HG03442 (cell line): ENCODE measurements at regions not wholly inside any gene's neighbourhood (a gene's known extent, or its start where the extent isn't known, plus 50 kb on each side); places are given as distances from the start of the nearest gene placed in this dataset.
"Not testable (repeated sequence)": the region's sequence is repeated elsewhere in the genome, so short reads cannot be mapped to it uniquely, and the experiment has no call there.

Experiments used
- ATAC-seq: cut with Tn5 transposase; IDR thresholded peaks from one replicate; pipeline ENCODE4 v1.9.1; 2021; ENCODE audit warnings: mild to moderate bottlenecking, moderate library complexity; ENCODE audit not compliant: unreplicated experiment

GRCh38 chr5:158273035-158273434 lies 414.1 kb upstream of the CLINT1 start:
- ATAC-seq: no peak

DNA sequence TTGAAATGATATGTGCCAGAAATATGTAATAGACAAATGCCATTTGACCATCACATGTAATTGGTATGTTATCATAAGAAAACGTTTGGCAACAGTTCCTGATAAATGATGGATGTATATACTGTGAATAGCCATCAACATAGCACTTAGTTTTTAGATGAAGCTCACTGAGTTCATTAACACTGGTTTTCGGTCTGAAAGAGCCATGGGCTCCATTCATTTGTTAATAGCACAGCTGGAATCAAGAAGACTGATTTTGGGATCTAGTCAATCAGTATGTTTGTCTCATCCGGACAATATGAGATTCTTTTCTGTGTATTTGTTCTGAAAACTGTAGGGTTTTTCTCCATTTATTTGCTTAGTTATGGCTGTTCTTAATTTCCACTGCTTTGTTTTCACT lies 413.5 kb upstream of the CLINT1 start:
- ATAC-seq: no peak

DNA sequence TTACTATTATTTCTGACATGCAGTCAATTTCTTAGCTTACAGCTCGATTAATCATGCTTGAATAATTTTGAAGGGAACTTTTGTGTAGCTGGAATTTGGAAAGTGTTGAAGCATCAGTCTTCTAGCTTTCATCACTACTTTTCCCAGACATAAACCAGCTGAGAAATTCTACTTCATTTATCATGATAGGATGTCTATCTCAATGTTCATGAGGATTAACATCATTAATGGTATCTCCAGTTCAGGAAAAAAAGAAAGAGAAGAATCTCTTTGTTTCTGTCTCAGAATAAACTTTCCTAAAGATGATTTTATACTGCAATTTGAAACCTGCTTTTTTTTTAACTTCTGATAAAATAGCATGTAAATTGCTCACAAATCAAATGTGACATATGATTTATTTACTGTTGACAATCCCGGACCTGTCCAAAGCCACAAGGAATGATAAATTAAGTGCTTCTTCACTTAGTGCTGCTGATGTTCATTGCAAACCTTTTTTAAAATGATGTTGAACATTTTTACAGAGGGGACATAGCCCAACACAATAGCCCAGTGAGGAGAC lies 412.1 kb upstream of the CLINT1 start:
- ATAC-seq: no peak

GRCh38 chr5:158268286-158268685 lies 409.3 kb upstream of the CLINT1 start:
- ATAC-seq: no peak

- no peak for ATAC-seq
These were observed 408.3 kb upstream of the CLINT1 start for GRCh38 chr5:158267228-158267627.

- ATAC-seq: no peak
These were observed 407.2 kb upstream of the CLINT1 start for GRCh38 chr5:158265931-158266700.

DNA sequence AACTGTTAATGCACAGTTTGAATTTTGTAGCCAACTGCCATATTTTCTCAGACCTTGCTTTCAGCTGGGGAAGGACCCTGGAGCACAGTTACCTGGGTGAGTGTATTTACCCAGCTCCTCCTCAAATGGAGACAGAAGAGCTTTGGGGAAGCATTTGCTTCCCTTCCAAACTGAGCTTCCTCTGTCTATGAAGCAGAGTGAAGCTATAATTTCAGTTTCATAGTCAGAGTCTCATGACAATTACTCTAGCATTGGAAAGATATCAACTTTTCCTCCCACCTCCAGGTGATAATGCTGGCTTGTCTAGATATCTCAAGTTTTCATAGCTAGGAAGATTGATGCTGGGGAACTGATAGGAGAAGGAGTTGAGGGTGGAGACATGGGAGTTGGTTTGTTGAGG lies 406.4 kb upstream of the CLINT1 start:
- ATAC-seq: no peak

GRCh38 chr5:158264264-158264663 lies 405.3 kb upstream of the CLINT1 start:
- ATAC-seq: no peak

GRCh38 chr5:158261674-158262367 lies 402.9 kb upstream of the CLINT1 start:
- ATAC-seq: no peak

- ATAC-seq: no peak
These were observed 397.2 kb upstream of the CLINT1 start for GRCh38 chr5:158256096-158256495.

DNA sequence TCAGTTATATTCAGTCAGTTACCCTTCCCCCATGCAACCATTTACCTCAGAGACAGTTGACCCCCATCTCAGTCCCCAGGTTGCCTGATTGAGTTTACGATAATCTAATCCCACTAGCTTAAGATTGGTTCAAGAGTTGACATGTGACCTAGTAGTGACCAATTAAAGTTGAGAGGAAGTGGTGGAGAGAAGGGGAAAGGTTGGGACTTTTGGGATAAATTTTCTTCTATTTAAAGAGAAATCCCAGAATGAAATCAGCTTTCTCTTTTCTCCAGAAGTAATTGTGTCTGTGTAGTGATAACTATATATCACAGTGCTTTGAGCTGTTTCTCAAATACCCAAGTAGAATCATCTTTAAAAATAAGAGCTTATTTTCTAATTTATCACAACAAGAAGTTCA lies 396.7 kb upstream of the CLINT1 start:
- ATAC-seq: no peak

- ATAC-seq: no peak
These were observed 387.7 kb upstream of the CLINT1 start for GRCh38 chr5:158246661-158247060.

GRCh38 chr5:158245513-158245912 lies 386.6 kb upstream of the CLINT1 start:
- no peak for ATAC-seq

- no peak for ATAC-seq
These were observed 385.9 kb upstream of the CLINT1 start for GRCh38 chr5:158244882-158245281.

DNA sequence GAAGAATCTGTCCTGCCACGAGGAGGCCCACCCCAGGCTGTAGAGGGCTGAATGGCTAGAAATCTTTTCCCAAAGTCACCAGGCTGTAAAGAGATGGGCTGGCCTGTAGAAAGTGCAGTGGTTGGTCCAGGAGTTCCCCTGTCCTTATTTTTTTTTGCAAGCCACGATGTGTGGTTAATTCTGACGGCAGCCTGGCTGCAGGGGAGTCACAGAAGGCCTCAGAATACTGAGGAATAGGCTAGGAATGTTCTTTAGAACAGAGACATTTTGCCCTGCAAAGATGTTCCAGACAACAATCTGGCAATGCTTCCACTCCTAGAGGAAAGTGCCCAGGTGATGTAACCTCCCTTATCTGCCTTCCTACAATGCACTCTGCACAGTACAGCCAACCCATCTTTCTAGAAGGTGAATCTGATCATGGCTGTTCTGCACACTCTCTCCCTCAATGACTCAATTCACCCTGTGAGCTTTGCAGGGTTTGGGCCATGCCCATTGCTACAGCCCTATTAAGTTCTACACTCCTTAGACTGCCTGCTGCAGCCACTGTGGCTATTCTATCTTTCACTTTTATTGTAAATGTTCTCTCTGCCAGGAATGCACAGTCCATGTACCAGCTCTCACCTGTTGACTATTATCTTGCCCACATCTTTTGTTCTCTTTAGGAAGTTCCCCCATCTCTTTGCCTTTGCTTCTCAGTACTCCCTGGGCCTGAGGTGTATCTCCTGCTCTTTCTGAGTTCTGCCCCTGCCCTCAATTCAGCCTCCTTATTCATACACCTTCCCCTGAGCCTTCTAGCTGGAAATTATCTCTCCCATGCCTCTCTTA lies 377.8 kb upstream of the CLINT1 start:
- ATAC-seq: no peak

DNA sequence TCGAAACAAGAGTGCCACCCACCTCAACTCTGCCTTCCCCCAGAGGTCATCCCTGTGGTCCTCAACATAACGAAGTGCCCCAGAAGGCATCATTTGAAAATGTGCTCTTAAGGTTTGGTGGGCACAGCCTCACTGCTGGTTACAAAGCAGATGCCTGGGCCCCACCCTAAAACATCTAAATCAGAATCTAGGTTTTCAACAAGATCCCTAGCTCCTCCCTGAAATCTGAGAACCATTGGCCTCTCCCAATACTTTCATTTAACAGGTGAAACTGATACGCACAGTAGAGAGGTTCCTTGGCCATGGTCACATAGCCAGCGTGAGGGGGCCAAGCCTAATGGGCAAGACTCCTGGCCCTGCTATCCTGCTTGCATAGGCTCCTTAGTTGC lies 376.2 kb upstream of the CLINT1 start:
- ATAC-seq: no peak

- no peak for ATAC-seq
These were observed 375.6 kb upstream of the CLINT1 start for GRCh38 chr5:158234323-158235158.

- ATAC-seq: no peak
These were observed 374.9 kb upstream of the CLINT1 start for GRCh38 chr5:158233735-158234322.

GRCh38 chr5:158227314-158227713 lies 368.4 kb upstream of the CLINT1 start:
- ATAC-seq: not testable (repeated sequence)

DNA sequence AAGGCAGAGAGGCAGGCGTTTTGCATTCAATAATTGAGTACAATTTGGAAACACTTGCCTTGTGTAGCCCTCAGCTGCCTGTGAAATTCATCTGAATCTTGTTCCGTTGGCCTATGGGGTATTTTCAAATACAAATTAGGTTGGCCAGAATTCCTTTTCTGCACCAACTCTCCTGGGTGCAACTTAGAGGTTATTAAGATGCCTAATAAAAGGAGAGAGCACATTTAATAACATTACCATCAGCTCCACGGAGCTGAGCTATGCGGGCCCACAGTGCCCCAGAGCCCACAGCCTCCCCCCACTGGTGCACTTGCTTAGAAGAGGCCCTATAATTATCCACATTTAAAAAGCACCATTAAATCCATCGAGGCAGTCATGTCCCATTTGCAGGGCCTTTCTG lies 367.6 kb upstream of the CLINT1 start:
- ATAC-seq: no peak
